ENCODE measurements at regions not wholly inside any gene's neighbourhood (a gene's known extent, or its start where the extent isn't known, plus 50 kb on each side); places are given as distances from the start of the nearest gene placed in this dataset.

- TF ChIP-seq CTCF (IDR thresholded peaks at IDR 0.05) = no peak
- no peak for TF ChIP-seq EP300 (IDR thresholded peaks at IDR 0.05)
These were observed 849.1 kb upstream of the API5 start for GRCh38 chr11:42462558-42463310.
